Ishikawa (cell line): ENCODE measurements at regions not wholly inside any gene's neighbourhood (a gene's known extent, or its start where the extent isn't known, plus 50 kb on each side); places are given as distances from the start of the nearest gene placed in this dataset.

Source experiments
- CEBPB ChIP-seq: IDR thresholded peaks from 2 replicates; pipeline ENCODE4 v1.6.1; 2012
- CREB1 ChIP-seq: IDR thresholded peaks from 2 replicates; pipeline ENCODE4 v1.6.1; 2012; ENCODE audit warnings: low read depth
- EGR1 ChIP-seq: IDR thresholded peaks from 2 replicates; pipeline ENCODE4 v1.6.1; 2012
- EP300 ChIP-seq: IDR thresholded peaks from 2 replicates; pipeline ENCODE4 v1.6.1; 2012; ENCODE audit warnings: borderline replicate concordance
- FOXM1 ChIP-seq: IDR thresholded peaks from 2 replicates; pipeline ENCODE4 v1.6.1; 2012; ENCODE audit warnings: low read depth, borderline replicate concordance
- NFIC ChIP-seq: IDR thresholded peaks from 2 replicates; pipeline ENCODE4 v1.6.1; 2012
- RAD21 ChIP-seq: IDR thresholded peaks from 2 replicates; pipeline ENCODE4 v1.6.1; 2012; ENCODE audit warnings: low read depth
- TAF1 ChIP-seq: IDR thresholded peaks from 2 replicates; pipeline ENCODE4 v1.6.1; 2012; ENCODE audit warnings: low read depth, mild to moderate bottlenecking
- TCF12 ChIP-seq: IDR thresholded peaks from 2 replicates; pipeline ENCODE4 v1.6.1; 2012; ENCODE audit warnings: low read depth
- TEAD4 ChIP-seq: IDR thresholded peaks from 2 replicates; pipeline ENCODE4 v1.6.1; 2012
- USF1 ChIP-seq: IDR thresholded peaks from 2 replicates; pipeline ENCODE4 v1.6.1; 2012
- YY1 ChIP-seq: IDR thresholded peaks from 2 replicates; pipeline ENCODE4 v1.6.1; 2012; ENCODE audit warnings: low read depth
- ZBTB7A ChIP-seq: IDR thresholded peaks from 2 replicates; pipeline ENCODE4 v1.6.1; 2012; ENCODE audit warnings: low read depth
- TF ChIP-seq, protein P1 (sequence below): IDR thresholded peaks from 2 replicates; pipeline ENCODE4 v1.6.1; 2012
- TF ChIP-seq, protein P2 (sequence below): IDR thresholded peaks from 2 replicates; pipeline ENCODE4 v1.6.1; 2012; ENCODE audit warnings: low read depth, mild to moderate bottlenecking

DNA sequence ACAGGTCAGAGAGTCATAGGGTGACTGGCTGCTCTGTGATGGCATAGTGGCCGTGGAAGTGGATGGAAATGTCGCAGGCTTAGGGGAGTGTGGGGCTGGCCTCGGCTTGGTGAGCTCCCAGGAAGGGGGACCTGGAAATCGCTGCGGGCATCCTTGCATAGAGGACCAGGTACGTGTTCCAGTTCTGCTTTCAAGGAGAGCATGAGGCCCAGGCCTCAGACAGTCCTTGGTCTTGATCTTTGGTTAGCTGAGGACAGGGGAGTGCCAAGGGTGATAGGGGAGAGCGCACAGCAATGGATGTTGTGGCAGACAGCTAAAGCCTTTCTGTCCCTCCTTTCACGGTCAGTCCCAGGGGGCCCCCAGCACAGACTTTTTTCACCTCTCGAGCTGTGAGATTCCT, 110.5 kb downstream of the SNRPN start:
- TF ChIP-seq TAF1 (no peak), TEAD4 (no peak), CREB1 (no peak), EGR1 (no peak), YY1 (no peak), NFIC (no peak), ZBTB7A (no peak), EP300 (no peak), USF1 (no peak), TCF12 (no peak)

GRCh38 chr15:25065876-25066275, 111.1 kb downstream of the SNRPN start:
- no peak for TF ChIP-seq NFIC

DNA sequence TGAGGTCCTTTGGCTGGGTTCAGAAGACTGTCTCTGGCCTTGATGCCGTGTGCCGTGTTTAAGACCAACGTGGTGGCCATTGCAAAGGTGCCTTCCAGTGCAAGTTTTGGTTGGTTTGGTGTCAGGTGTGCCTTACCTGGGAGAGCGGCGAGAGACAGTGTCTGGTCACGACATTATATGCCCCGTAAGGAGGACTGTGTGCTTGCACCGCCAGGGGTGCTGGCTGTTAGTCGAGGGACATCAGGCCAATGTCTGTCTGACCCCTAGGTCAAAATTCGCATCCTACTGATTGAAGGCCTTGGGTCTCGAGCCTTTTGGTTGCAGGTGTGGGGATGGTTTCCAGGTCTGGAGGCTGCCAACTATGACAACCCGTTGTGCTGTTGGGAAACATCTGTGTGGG, 111.9 kb downstream of the SNRPN start:
- TF ChIP-seq CEBPB (no peak), USF1 (no peak), TCF12 (no peak), ZBTB7A (no peak), NFIC (no peak), EP300 (no peak), YY1 (no peak), CREB1 (no peak)
- TF ChIP-seq, protein P1, sequence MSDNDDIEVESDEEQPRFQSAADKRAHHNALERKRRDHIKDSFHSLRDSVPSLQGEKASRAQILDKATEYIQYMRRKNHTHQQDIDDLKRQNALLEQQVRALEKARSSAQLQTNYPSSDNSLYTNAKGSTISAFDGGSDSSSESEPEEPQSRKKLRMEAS: no peak
- TF ChIP-seq, protein P2, sequence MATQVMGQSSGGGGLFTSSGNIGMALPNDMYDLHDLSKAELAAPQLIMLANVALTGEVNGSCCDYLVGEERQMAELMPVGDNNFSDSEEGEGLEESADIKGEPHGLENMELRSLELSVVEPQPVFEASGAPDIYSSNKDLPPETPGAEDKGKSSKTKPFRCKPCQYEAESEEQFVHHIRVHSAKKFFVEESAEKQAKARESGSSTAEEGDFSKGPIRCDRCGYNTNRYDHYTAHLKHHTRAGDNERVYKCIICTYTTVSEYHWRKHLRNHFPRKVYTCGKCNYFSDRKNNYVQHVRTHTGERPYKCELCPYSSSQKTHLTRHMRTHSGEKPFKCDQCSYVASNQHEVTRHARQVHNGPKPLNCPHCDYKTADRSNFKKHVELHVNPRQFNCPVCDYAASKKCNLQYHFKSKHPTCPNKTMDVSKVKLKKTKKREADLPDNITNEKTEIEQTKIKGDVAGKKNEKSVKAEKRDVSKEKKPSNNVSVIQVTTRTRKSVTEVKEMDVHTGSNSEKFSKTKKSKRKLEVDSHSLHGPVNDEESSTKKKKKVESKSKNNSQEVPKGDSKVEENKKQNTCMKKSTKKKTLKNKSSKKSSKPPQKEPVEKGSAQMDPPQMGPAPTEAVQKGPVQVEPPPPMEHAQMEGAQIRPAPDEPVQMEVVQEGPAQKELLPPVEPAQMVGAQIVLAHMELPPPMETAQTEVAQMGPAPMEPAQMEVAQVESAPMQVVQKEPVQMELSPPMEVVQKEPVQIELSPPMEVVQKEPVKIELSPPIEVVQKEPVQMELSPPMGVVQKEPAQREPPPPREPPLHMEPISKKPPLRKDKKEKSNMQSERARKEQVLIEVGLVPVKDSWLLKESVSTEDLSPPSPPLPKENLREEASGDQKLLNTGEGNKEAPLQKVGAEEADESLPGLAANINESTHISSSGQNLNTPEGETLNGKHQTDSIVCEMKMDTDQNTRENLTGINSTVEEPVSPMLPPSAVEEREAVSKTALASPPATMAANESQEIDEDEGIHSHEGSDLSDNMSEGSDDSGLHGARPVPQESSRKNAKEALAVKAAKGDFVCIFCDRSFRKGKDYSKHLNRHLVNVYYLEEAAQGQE: no peak

- TF ChIP-seq RAD21: no peak
- TF ChIP-seq, protein P2: no peak
- no peak for TF ChIP-seq YY1
- no peak for TF ChIP-seq NFIC
- no peak for TF ChIP-seq FOXM1
- TF ChIP-seq CREB1: no peak
- TF ChIP-seq EP300: no peak
- no peak for TF ChIP-seq USF1
Observed at GRCh38 chr15:25067725-25068309, 113.0 kb downstream of the SNRPN start.

DNA sequence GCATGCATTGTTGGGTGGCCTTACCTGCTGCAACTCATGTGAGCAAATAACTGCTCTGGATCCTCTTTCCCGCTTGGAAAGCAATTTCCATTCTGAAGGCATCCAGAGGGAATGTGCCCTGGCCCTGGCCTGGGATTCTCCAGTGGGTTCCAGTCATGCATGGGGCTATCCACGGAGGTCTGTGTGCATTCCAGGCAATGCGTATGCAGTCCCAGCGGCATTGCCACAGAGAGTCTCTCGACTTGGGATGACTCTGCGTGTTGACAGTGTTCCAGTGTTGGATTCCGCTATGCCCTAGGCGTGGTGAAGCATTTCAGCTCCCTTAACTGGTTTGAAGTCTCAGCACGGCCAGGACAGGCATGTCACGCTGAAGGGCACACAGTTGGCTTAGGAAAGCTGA, 113.9 kb downstream of the SNRPN start:
- no peak for TF ChIP-seq USF1
- no peak for TF ChIP-seq EGR1
- no peak for TF ChIP-seq CEBPB
- TF ChIP-seq TEAD4: no peak
- no peak for TF ChIP-seq ZBTB7A
- no peak for TF ChIP-seq RAD21
- no peak for TF ChIP-seq TCF12

DNA sequence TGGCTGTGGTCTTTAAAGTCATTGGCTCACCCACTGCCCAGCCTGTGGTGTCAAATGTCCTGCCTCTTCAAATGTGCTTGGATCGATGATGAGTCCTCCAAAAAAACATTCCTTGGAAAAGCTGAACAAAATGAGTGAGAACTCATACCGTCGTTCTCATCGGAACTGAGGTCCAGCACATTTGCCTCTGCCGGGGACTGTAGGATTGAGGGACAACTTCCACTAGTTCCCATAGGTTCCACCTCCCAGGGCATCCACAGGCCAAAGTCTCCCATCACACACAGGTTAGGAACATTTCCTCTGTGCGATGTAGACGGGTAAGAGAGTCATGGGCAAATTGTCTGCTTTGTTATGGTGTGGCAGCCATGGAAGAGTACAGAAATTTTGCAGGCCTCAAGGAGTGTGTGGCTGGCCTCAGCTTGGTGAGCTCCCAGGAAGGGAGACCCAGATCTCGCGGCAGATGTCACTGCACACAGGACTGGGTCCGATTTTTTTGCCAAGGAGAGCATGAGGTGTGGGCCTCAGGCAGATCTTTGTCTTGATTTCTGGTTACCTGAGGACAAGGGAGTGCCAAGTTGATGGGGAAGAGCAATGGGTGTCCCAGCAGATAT, 115.7 kb downstream of the SNRPN start:
- no peak for TF ChIP-seq NFIC
- TF ChIP-seq RAD21: no peak
- no peak for TF ChIP-seq CEBPB
- no peak for TF ChIP-seq TEAD4
- TF ChIP-seq EP300: no peak
- no peak for TF ChIP-seq TCF12
- TF ChIP-seq TAF1: no peak
- TF ChIP-seq USF1: no peak
- TF ChIP-seq ZBTB7A: no peak
- TF ChIP-seq, protein P2: no peak
- TF ChIP-seq FOXM1: no peak
- TF ChIP-seq CREB1: no peak
